Mesenchymal stem cell (in vitro differentiated cells and primary cell): ENCODE measurements at regions not wholly inside any gene's neighbourhood (a gene's known extent, or its start where the extent isn't known, plus 50 kb on each side); places are given as distances from the start of the nearest gene placed in this dataset.

Experiments used
- DNase-seq: peaks from one replicate; pipeline ENCODE4 v3.0.0-alpha.2; 2013
- H2AFZ ChIP-seq: one replicate; pipeline ENCODE4 v1.6.1; 2013; ENCODE audit warnings: low read depth, mild to moderate bottlenecking, control low read depth, inconsistent platforms, low read length, moderate library complexity
- H2AK5ac ChIP-seq: 2 replicates; pipeline ENCODE4 v1.6.1; 2013; ENCODE audit warnings: low read length, moderate library complexity, mild to moderate bottlenecking, inconsistent platforms; ENCODE audit not compliant: severe bottlenecking
- H2BK120ac ChIP-seq: one replicate; pipeline ENCODE4 v1.6.1; 2013; ENCODE audit warnings: low read depth, mild to moderate bottlenecking, inconsistent platforms, low read length, moderate library complexity
- H2BK12ac ChIP-seq, 2 experiments: one replicate each; pipeline ENCODE4 v1.6.1; 2013; ENCODE audit warnings: inconsistent platforms in 2 of 2, low read length in 2 of 2, mild to moderate bottlenecking in 2 of 2, moderate library complexity in 2 of 2, control low read depth in 1 of 2
- H2BK15ac ChIP-seq: one replicate; pipeline ENCODE4 v1.6.1; 2013; ENCODE audit warnings: mild to moderate bottlenecking, low read depth, inconsistent platforms; ENCODE audit not compliant: poor library complexity, severe bottlenecking
- H2BK5ac ChIP-seq: 2 replicates; pipeline ENCODE4 v1.6.1; 2013; ENCODE audit warnings: low read depth, mild to moderate bottlenecking, low read length, control low read depth, inconsistent platforms; ENCODE audit not compliant: poor library complexity, severe bottlenecking
- H3K14ac ChIP-seq, 2 experiments: one replicate each; pipeline ENCODE4 v1.6.1; 2013; ENCODE audit warnings: inconsistent platforms in 2 of 2, low read length in 2 of 2, control low read depth in 1 of 2, mild to moderate bottlenecking in 1 of 2, moderate library complexity in 1 of 2
- H3K18ac ChIP-seq, 2 experiments: one replicate each; pipeline ENCODE4 v1.6.1; 2013; ENCODE audit warnings: inconsistent platforms in 2 of 2, low read length in 2 of 2, control low read depth in 1 of 2, low read depth in 1 of 2, mild to moderate bottlenecking in 1 of 2
- H3K23ac ChIP-seq, 2 experiments: one replicate each; pipeline ENCODE4 v1.6.1; 2013; ENCODE audit warnings: inconsistent platforms in 2 of 2, low read length in 2 of 2, mild to moderate bottlenecking in 2 of 2, moderate library complexity in 2 of 2, control low read depth in 1 of 2
- H3K27ac ChIP-seq: 2 replicates; pipeline ENCODE4 v1.5.1; 2013; ENCODE audit warnings: mild to moderate bottlenecking, moderate library complexity, low read length, control low read depth, inconsistent platforms; ENCODE audit not compliant: poor library complexity, severe bottlenecking
- H3K27me3 ChIP-seq, 2 experiments: 2 replicates each; pipeline versions ENCODE4 v1.6.1 to v1.7.0; 2013; ENCODE audit warnings: low read length in 2 of 2, mild to moderate bottlenecking in 2 of 2, moderate library complexity in 2 of 2, control low read depth in 1 of 2, inconsistent platforms in 1 of 2; ENCODE audit not compliant: control insufficient read depth in 1 of 2, insufficient read depth in 1 of 2
- H3K36me3 ChIP-seq, 2 experiments: 2 replicates each; pipeline versions ENCODE4 v1.6.1 to v1.7.0; 2013; ENCODE audit warnings: low read length in 2 of 2, control low read depth in 1 of 2, inconsistent platforms in 1 of 2, low read depth in 1 of 2, mild to moderate bottlenecking in 1 of 2; ENCODE audit not compliant: insufficient read depth in 2 of 2, control insufficient read depth in 1 of 2
- H3K4ac ChIP-seq, 2 experiments: one replicate each; pipeline ENCODE4 v1.6.1; 2013; ENCODE audit warnings: inconsistent platforms in 2 of 2, low read length in 2 of 2, mild to moderate bottlenecking in 2 of 2, moderate library complexity in 2 of 2, control low read depth in 1 of 2, low read depth in 1 of 2
- H3K4me1 ChIP-seq: 2 replicates; pipeline ENCODE4 v1.6.1; 2013; ENCODE audit warnings: low read depth, low read length, control low read depth; ENCODE audit not compliant: control insufficient read depth, insufficient read depth
- H3K4me2 ChIP-seq: 2 replicates; pipeline ENCODE4 v1.6.1; 2013; ENCODE audit warnings: low read length, mild to moderate bottlenecking, inconsistent platforms; ENCODE audit not compliant: poor library complexity, severe bottlenecking
- H3K4me3 ChIP-seq, 2 experiments: 2 replicates each; pipeline versions ENCODE4 v1.5.1 to v1.7.0; 2013; ENCODE audit warnings: low read length in 2 of 2, mild to moderate bottlenecking in 2 of 2, control low read depth in 1 of 2, low read depth in 1 of 2; ENCODE audit not compliant: insufficient read depth in 1 of 2
- H3K79me1 ChIP-seq: replicated peaks from 2 replicates; pipeline ENCODE4 v1.6.1; 2013; ENCODE audit warnings: mild to moderate bottlenecking, control low read depth, low read length, inconsistent platforms; ENCODE audit not compliant: poor library complexity, severe bottlenecking
- H3K9ac ChIP-seq: 2 replicates; pipeline ENCODE4 v1.7.0; 2013; ENCODE audit warnings: mild to moderate bottlenecking, low read length, moderate library complexity
- H3K9me3 ChIP-seq: 2 replicates; pipeline ENCODE4 v1.7.0; 2013; ENCODE audit warnings: mild to moderate bottlenecking, low read length; ENCODE audit not compliant: control insufficient read depth
- H4K8ac ChIP-seq: one replicate; pipeline ENCODE4 v1.6.1; 2013; ENCODE audit warnings: inconsistent platforms, mild to moderate bottlenecking, low read length, moderate library complexity
- H4K91ac ChIP-seq: one replicate; pipeline ENCODE4 v1.6.1; 2013; ENCODE audit warnings: mild to moderate bottlenecking, low read length, inconsistent platforms
- WGBS: methylation state at CpG from one replicate; pipeline ENCODE4 v1.1.7; 2013; ENCODE audit warnings: mixed read lengths; 5-methylcytosine and 5-hydroxymethylcytosine counted together

GRCh38 chr7:114302858-114303257, 111.8 kb upstream of the FOXP2 start:
- no peak overlapping the region for H4K8ac ChIP-seq
- H3K18ac ChIP-seq, result no peak overlapping the region
- H2AFZ ChIP-seq, result no peak overlapping the region
- H3K4me2 ChIP-seq, result no peak overlapping the region
- no peak overlapping the region for H3K9ac ChIP-seq
- no peak overlapping the region for H2BK120ac ChIP-seq
- H3K79me1 ChIP-seq, result no peaks in the 10 kb centered on the region
- H3K4ac ChIP-seq, result no peak overlapping the region
- no peak overlapping the region for H2BK12ac ChIP-seq
- no peak overlapping the region for H2BK5ac ChIP-seq
- H3K23ac ChIP-seq, result no peak overlapping the region
- 69% methylated on average over 3 of the region's 4 CpGs for WGBS
- H2AK5ac ChIP-seq, result no peak overlapping the region
- no peaks in the 10 kb centered on the region for H3K36me3 ChIP-seq
- H3K14ac ChIP-seq, result no peak overlapping the region
- no peaks in the 10 kb centered on the region for H3K4me1 ChIP-seq
- DNase-seq, result no peak
- H3K27me3 ChIP-seq, result no peaks in the 10 kb centered on the region
- H3K4me3 ChIP-seq, result no peak overlapping the region
- H3K9me3 ChIP-seq, result no peaks in the 10 kb centered on the region
- H3K27ac ChIP-seq, result peak overlapping the region; percentile 17
- H2BK15ac ChIP-seq, result no peak overlapping the region
- no peak overlapping the region for H4K91ac ChIP-seq

GRCh38 chr7:114298011-114298410, 116.6 kb upstream of the FOXP2 start:
- no peak overlapping the region for H2BK15ac ChIP-seq
- H3K79me1 ChIP-seq, result no peaks in the 10 kb centered on the region
- H3K4me3 ChIP-seq, result no peak overlapping the region
- H2BK12ac ChIP-seq, result no peak overlapping the region
- no peak overlapping the region for H3K27ac ChIP-seq
- no peaks in the 10 kb centered on the region for H3K4me1 ChIP-seq
- H3K4ac ChIP-seq, result no peak overlapping the region
- H3K23ac ChIP-seq, result no peak overlapping the region
- H3K9ac ChIP-seq, result no peak overlapping the region
- DNase-seq, result no peak
- no peak overlapping the region for H4K8ac ChIP-seq
- H4K91ac ChIP-seq, result no peak overlapping the region
- H3K9me3 ChIP-seq, result no peaks in the 10 kb centered on the region
- H2AK5ac ChIP-seq, result no peak overlapping the region
- no peak overlapping the region for H3K4me2 ChIP-seq
- no peak overlapping the region for H3K14ac ChIP-seq
- H3K18ac ChIP-seq, result no peak overlapping the region
- no peak overlapping the region for H2BK5ac ChIP-seq
- WGBS, result 69% methylated on average over 2 of the region's 4 CpGs
- no peaks in the 10 kb centered on the region for H3K36me3 ChIP-seq
- H2AFZ ChIP-seq, result no peak overlapping the region
- no peak overlapping the region for H2BK120ac ChIP-seq
- no peaks in the 10 kb centered on the region for H3K27me3 ChIP-seq

GRCh38 chr7:114297121-114297520, 117.5 kb upstream of the FOXP2 start:
- no peaks in the 10 kb centered on the region for H3K9me3 ChIP-seq
- H2BK12ac ChIP-seq, result no peak overlapping the region
- no peak overlapping the region for H3K27ac ChIP-seq
- H3K27me3 ChIP-seq, result no peaks in the 10 kb centered on the region
- no peak overlapping the region for H3K4ac ChIP-seq
- H2AK5ac ChIP-seq, result no peak overlapping the region
- H3K18ac ChIP-seq, result no peak overlapping the region
- no peak overlapping the region for H2AFZ ChIP-seq
- no peak overlapping the region for H4K91ac ChIP-seq
- no peak for DNase-seq
- no peak overlapping the region for H2BK15ac ChIP-seq
- no peaks in the 10 kb centered on the region for H3K4me1 ChIP-seq
- H3K23ac ChIP-seq, result no peak overlapping the region
- no peak overlapping the region for H4K8ac ChIP-seq
- H3K79me1 ChIP-seq, result no peaks in the 10 kb centered on the region
- no peak overlapping the region for H3K9ac ChIP-seq
- 93% methylated on average over 16 of the region's 16 CpGs for WGBS
- no peaks in the 10 kb centered on the region for H3K36me3 ChIP-seq
- H3K4me3 ChIP-seq, result no peak overlapping the region
- no peak overlapping the region for H3K14ac ChIP-seq
- no peak overlapping the region for H2BK120ac ChIP-seq
- H3K4me2 ChIP-seq, result no peak overlapping the region
- H2BK5ac ChIP-seq, result no peak overlapping the region

GRCh38 chr7:114295522-114295921, 119.1 kb upstream of the FOXP2 start:
- Histone ChIP-seq H4K91ac (no peak overlapping the region), H3K4me2 (no peak overlapping the region), H3K27ac (no peak overlapping the region), H3K27me3 (no peaks in the 10 kb centered on the region), H3K36me3 (no peaks in the 10 kb centered on the region), H2AK5ac (no peak overlapping the region), H3K9ac (no peak overlapping the region), H3K9me3 (no peaks in the 10 kb centered on the region), H2AFZ (no peak overlapping the region), H3K14ac (no peak overlapping the region), H2BK120ac (no peak overlapping the region), H3K79me1 (no peaks in the 10 kb centered on the region), H3K18ac (no peak overlapping the region), H3K23ac (no peak overlapping the region), H2BK15ac (no peak overlapping the region), H2BK12ac (no peak overlapping the region), H3K4me1 (no peaks in the 10 kb centered on the region), H3K4me3 (no peak overlapping the region), H4K8ac (no peak overlapping the region), H3K4ac (no peak overlapping the region), H2BK5ac (no peak overlapping the region)
- WGBS, result no CpG with 5 or more reads among the region's 1 CpG
- no peak for DNase-seq
